ENCODE measurements at regions not wholly inside any gene's neighbourhood (a gene's known extent, or its start where the extent isn't known, plus 50 kb on each side); places are given as distances from the start of the nearest gene placed in this dataset.

GRCh38 chr2:152925547-152926448 lies 207.4 kb downstream of the ARL6IP6 start:
- Histone ChIP-seq H3K4me3 (ENCODE audit: control extremely low read depth in 1 of 5, extremely low read depth in 1 of 5, insufficient read depth in 1 of 5, low read depth in 2 of 5, low read length in 4 of 5) (no peak overlapping the region), H2AFZ (ENCODE audit: insufficient read depth, low read depth, low read length, poor library complexity, severe bottlenecking) (no peak overlapping the region), H3K36me3 (replicated peaks in 1 of 2; ENCODE audit: control extremely low read depth in 1 of 2, control insufficient read depth in 1 of 2, extremely low read depth in 1 of 2, insufficient read depth in 2 of 2, low read length in 1 of 2) (no peaks in the 10 kb centered on the region), H3K4me1 (ENCODE audit: control insufficient read depth in 2 of 2, insufficient read depth in 2 of 2, low read length in 2 of 2) (no peaks in the 10 kb centered on the region), H4K20me1 (ENCODE audit: control insufficient read depth, insufficient read depth, low read length, poor library complexity, severe bottlenecking) (no peaks in the 10 kb centered on the region), H3K27ac (ENCODE audit: low read length in 2 of 2) (no peak overlapping the region), H3K27me3 (replicated peaks in 1 of 4; ENCODE audit: control extremely low read depth in 1 of 4, control insufficient read depth in 3 of 4, insufficient read depth in 4 of 4, low read length in 3 of 4) (no peaks in the 10 kb centered on the region), H3K4me2 (replicated peaks; ENCODE audit: low read depth, low read length, poor library complexity, severe bottlenecking) (no peak overlapping the region), H3K79me2 (ENCODE audit: control insufficient read depth, insufficient read depth, low read length) (no peaks in the 10 kb centered on the region), H3K9me3 (ENCODE audit: control extremely low read depth in 1 of 3, control insufficient read depth in 2 of 3, insufficient read depth in 1 of 3, low read length in 2 of 3) (no peaks in the 10 kb centered on the region), H3K9ac (ENCODE audit: low read length) (no peak overlapping the region)
- WGBS (ENCODE audit: insufficient coverage), result 24% methylated on average over 8 of the region's 11 CpGs
- Mint-ChIP-seq H3K27me3 (no peaks in the 10 kb centered on the region), H3K4me1 (no peaks in the 10 kb centered on the region), H3K9me3 (ENCODE audit: insufficient read depth) (no peaks in the 10 kb centered on the region), H3K27ac (no peak overlapping the region), H3K4me3 (no peak overlapping the region)
- no peak for TF ChIP-seq EZH2 (IDR thresholded peaks at IDR 0.05; ENCODE audit: borderline replicate concordance, insufficient read depth, low read depth, low read length, poor library complexity, severe bottlenecking)
- TF ChIP-seq, protein P1, sequence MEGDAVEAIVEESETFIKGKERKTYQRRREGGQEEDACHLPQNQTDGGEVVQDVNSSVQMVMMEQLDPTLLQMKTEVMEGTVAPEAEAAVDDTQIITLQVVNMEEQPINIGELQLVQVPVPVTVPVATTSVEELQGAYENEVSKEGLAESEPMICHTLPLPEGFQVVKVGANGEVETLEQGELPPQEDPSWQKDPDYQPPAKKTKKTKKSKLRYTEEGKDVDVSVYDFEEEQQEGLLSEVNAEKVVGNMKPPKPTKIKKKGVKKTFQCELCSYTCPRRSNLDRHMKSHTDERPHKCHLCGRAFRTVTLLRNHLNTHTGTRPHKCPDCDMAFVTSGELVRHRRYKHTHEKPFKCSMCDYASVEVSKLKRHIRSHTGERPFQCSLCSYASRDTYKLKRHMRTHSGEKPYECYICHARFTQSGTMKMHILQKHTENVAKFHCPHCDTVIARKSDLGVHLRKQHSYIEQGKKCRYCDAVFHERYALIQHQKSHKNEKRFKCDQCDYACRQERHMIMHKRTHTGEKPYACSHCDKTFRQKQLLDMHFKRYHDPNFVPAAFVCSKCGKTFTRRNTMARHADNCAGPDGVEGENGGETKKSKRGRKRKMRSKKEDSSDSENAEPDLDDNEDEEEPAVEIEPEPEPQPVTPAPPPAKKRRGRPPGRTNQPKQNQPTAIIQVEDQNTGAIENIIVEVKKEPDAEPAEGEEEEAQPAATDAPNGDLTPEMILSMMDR (IDR thresholded peaks at IDR 0.05), result peak; percentile 38
- ATAC-seq (ENCODE audit: low read depth) (no peak), DNase-seq (no peak)
- CTCF ChIA-PET, result no interaction called here
- intact Hi-C loops (cut with micrococcal nuclease), result no loop called here
- POLR2A ChIA-PET, result no interaction called here

GRCh38 chr2:152924722-152925121 lies 206.3 kb downstream of the ARL6IP6 start:
- H3K27me3 Mint-ChIP-seq, result no peaks in the 10 kb centered on the region

More at GRCh38 chr2:152924722-152925121, 206.3 kb downstream of the ARL6IP6 start:
- no peaks in the 10 kb centered on the region for H3K9me3 ChIP-seq (ENCODE audit: control extremely low read depth in 1 of 3, control insufficient read depth in 2 of 3, insufficient read depth in 1 of 3, low read length in 2 of 3)
- H2AFZ ChIP-seq (ENCODE audit: insufficient read depth, low read depth, low read length, poor library complexity, severe bottlenecking), result no peak overlapping the region
- ATAC-seq (ENCODE audit: low read depth) (no peak), DNase-seq (no peak)
- no peaks in the 10 kb centered on the region for H3K36me3 ChIP-seq (replicated peaks in 1 of 2; ENCODE audit: control extremely low read depth in 1 of 2, control insufficient read depth in 1 of 2, extremely low read depth in 1 of 2, insufficient read depth in 2 of 2, low read length in 1 of 2)
- ChIA-PET CTCF (no interaction called here), POLR2A (no interaction called here)
- Mint-ChIP-seq H3K9me3 (ENCODE audit: insufficient read depth) (no peaks in the 10 kb centered on the region), H3K27ac (no peak overlapping the region), H3K4me1 (no peaks in the 10 kb centered on the region), H3K4me3 (no peak overlapping the region)
- H3K4me2 ChIP-seq (replicated peaks; ENCODE audit: low read depth, low read length, poor library complexity, severe bottlenecking), result no peak overlapping the region
- no peak overlapping the region for H3K4me3 ChIP-seq (ENCODE audit: control extremely low read depth in 1 of 5, extremely low read depth in 1 of 5, insufficient read depth in 1 of 5, low read depth in 2 of 5, low read length in 4 of 5)
- intact Hi-C loops (cut with micrococcal nuclease), result no loop called here
- H3K27me3 ChIP-seq (replicated peaks in 1 of 4; ENCODE audit: control extremely low read depth in 1 of 4, control insufficient read depth in 3 of 4, insufficient read depth in 4 of 4, low read length in 3 of 4), result no peaks in the 10 kb centered on the region
- no peaks in the 10 kb centered on the region for H3K4me1 ChIP-seq (ENCODE audit: control insufficient read depth in 2 of 2, insufficient read depth in 2 of 2, low read length in 2 of 2)
- H3K79me2 ChIP-seq (ENCODE audit: control insufficient read depth, insufficient read depth, low read length), result no peaks in the 10 kb centered on the region
- TF ChIP-seq, protein P1 (IDR thresholded peaks at IDR 0.05), result no peak
- TF ChIP-seq EZH2 (IDR thresholded peaks at IDR 0.05; ENCODE audit: borderline replicate concordance, insufficient read depth, low read depth, low read length, poor library complexity, severe bottlenecking), result no peak
- 63% methylated on average over 1 of the region's 3 CpGs for WGBS (ENCODE audit: insufficient coverage)
- no peak overlapping the region for H3K9ac ChIP-seq (ENCODE audit: low read length)
- no peak overlapping the region for H3K27ac ChIP-seq (ENCODE audit: low read length in 2 of 2)
- H4K20me1 ChIP-seq (ENCODE audit: control insufficient read depth, insufficient read depth, low read length, poor library complexity, severe bottlenecking), result no peaks in the 10 kb centered on the region
